Right lobe of liver (tissue), 4 donors: ENCODE measurements at regions not wholly inside any gene's neighbourhood (a gene's known extent, or its start where the extent isn't known, plus 50 kb on each side); places are given as distances from the start of the nearest gene placed in this dataset.

Source experiments
- POLR2A ChIP-seq: fragments of 450-650 bp; IDR thresholded peaks from one replicate; pipeline ENCODE4 v1.6.1; 2017; ENCODE audit warnings: antibody characterized with exemption, mild to moderate bottlenecking
- TF ChIP-seq, protein P1 (sequence below), 4 donors: fragments of 200-600 bp in 3 of 4; fragments of 450-650 bp in 1 of 4; IDR thresholded peaks; one replicate each; pipeline versions ENCODE4 v1.5.1 to v1.8.0; 2016 to 2022; ENCODE audit warnings: antibody characterized with exemption in 4 of 4, mild to moderate bottlenecking in 2 of 4
- donor health status: DM: no; HTN: no; CAD: no.
- donor health status: DM: no; HTN: no; CAD: no.
- donor health status: DM: no; HTN: yes; CAD: no.

DNA sequence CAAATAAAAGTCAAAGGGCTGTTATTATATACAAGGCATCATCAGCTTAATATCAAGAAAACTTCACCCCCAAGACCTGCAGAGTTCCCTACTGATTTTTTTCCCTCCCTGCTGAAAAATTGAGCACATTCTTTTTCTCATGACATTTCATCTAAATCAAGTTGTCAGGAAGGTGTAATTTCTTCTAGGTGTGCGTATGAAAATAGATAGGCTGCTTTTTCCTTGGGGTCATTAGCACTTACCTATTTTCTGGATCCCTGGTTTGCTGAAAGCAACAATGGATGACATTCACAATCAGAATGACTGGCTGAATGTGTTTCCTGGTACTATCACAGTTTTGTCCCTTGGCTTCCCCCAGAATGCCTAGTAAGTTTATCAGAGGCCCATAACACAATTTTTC lies 225.0 kb upstream of the KIRREL3 start:
- TF ChIP-seq, protein P1, sequence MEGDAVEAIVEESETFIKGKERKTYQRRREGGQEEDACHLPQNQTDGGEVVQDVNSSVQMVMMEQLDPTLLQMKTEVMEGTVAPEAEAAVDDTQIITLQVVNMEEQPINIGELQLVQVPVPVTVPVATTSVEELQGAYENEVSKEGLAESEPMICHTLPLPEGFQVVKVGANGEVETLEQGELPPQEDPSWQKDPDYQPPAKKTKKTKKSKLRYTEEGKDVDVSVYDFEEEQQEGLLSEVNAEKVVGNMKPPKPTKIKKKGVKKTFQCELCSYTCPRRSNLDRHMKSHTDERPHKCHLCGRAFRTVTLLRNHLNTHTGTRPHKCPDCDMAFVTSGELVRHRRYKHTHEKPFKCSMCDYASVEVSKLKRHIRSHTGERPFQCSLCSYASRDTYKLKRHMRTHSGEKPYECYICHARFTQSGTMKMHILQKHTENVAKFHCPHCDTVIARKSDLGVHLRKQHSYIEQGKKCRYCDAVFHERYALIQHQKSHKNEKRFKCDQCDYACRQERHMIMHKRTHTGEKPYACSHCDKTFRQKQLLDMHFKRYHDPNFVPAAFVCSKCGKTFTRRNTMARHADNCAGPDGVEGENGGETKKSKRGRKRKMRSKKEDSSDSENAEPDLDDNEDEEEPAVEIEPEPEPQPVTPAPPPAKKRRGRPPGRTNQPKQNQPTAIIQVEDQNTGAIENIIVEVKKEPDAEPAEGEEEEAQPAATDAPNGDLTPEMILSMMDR (IDR thresholded peaks at IDR 0.05) = no peak
- TF ChIP-seq POLR2A = no peak
